Posterior cingulate gyrus (tissue), 11 donors: ENCODE measurements at regions not wholly inside any gene's neighbourhood (a gene's known extent, or its start where the extent isn't known, plus 50 kb on each side); places are given as distances from the start of the nearest gene placed in this dataset.
"Not testable (repeated sequence)": the region's sequence is repeated elsewhere in the genome, so short reads cannot be mapped to it uniquely, and the experiment has no call there.

Source experiments
- DNase-seq, 10 donors: peaks; one replicate each; pipeline versions ENCODE4 v3.0.0 to v3.0.0-alpha.2; 2020 to 2021; ENCODE audit warnings: mixed read lengths in 3 of 10
- intact Hi-C: fragments of 100-400 bp; cut with DNase I; formaldehyde crosslinking; loops from one replicate; pipeline ENCODE4 v1.15.1; 2023

DNA sequence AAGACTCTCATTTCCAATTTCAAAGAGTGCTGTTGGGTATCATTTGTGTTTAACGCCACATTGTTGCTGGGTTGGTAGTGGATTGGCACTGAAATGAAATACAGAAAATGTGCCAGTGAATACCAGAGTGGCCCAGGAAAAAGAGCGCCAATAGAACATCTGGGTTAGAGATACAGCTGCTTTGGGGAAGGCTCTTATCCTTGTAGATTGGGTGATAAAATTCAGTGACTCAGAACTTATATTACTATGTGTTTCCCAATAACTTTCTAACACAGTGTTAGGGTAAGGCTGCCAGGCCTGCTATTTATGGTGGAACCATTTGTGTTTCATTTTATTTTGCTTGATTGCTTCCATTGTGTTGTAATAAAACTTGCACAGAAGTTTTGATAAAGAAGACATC is 168.2 kb upstream of the SSTR1 start:
- DNase-seq = no peak
- intact Hi-C loops = no loop called here

DNA sequence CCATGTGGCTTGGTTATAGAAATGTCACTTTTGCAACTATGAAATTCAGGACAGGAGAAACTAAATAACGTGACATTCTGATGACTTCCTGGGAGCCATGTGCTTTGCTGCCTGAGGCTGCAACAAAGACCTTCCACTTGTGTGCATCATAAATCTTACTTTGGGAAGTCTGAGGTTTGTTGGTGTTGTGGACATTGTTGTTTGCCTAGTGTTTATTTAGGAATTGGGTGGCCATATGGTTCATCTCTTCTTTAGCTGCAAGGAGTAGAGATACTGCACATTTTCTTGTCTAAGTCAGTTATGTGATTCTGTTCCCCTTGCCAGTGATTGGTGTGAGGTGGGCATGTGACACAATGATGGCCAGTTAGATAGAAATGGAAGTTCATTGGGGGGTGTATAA is 167.3 kb upstream of the SSTR1 start:
- DNase-seq = no peak
- intact Hi-C loops = loop anchor here (10.0 kb wide), 1 partner anchor 104 kb away; no protein-coding TSS in a partner anchor

DNA sequence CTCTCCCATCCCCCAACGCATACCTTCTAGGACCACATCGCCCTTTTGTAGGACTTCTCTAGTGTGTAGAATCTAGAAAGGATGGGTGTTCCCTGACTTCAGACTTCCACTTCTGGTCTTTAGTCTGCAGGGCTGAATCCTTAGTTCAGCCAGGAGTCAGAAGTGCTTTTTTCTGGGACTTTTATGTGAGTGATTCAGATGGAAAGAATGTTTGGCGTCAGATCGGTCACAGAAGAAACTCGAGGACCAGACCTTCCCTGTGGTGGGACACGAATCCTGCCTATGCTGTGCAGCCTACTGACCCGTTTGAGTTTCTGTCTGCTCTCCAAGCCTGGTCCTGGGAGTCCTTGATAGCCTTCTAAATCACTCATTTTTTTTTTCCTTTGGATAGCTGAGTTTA is 165.4 kb upstream of the SSTR1 start:
- DNase-seq = no peak
- intact Hi-C loops = loop anchor here (10.0 kb wide), 1 partner anchor 102 kb away; no protein-coding TSS in a partner anchor

DNA sequence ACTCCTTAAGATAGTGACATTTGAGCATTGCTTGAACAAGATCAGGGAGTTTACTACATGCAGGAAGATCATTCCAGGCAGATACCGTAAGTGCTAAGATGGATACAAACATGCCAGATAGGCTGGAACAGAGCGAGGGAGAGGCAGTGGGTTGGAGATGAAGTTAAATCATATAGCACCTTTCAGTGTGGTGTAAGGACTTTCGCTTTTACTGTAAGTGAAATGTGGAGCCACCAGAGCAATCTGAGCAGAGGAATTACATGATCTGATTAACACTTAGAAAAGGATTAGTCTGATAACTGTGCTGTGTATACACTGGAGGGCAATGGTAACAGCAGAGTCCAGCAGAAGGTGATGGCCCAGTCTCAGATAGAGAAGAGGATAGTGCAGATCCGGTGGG is 163.0 kb upstream of the SSTR1 start:
- no peak for DNase-seq
- intact Hi-C loops = loop anchor here (10.0 kb wide), 1 partner anchor 100 kb away; no protein-coding TSS in a partner anchor

DNA sequence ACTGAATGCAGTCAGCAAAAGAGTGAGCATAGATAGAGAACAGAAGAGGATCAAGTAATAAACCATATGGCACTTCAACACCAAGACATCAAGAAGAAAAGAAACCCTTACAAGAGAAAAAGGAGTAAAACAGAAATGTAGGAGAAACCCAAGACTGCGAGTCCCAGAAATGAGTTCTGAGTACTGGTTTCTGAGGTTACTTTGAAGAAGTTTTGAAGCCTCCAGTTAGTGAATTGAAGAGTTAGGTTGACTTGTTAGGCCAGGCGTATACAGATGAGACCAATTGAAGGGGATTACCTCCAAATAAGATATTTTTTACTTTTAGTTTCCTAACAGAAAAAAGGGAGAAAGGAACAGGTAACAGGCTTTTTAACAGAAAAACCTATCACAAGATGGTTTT is 162.2 kb upstream of the SSTR1 start:
- DNase-seq = no peak
- intact Hi-C loops = loop anchor here (10.0 kb wide), 1 partner anchor 99 kb away; no protein-coding TSS in a partner anchor

DNA sequence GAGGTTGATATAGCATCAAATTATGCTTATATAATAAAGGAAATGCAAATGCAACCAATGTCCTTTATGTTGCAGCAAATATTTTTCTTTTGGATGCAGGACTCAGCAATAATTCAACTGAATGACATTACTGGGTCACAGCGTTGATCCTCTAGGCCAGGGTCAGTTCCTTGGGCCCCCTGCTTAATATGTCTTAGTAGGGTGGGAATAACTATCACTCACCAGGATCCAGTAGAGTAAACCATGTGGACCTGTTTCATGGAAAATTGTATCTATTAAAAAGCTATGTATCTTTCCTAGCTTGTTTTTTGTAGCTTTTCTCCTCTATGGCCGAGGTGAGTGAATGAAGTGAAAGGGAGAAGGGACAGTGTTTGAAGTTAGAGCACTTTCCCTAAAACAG is 161.5 kb upstream of the SSTR1 start:
- intact Hi-C loops = loop anchor here (10.0 kb wide), 1 partner anchor 99 kb away; no protein-coding TSS in a partner anchor
- DNase-seq = no peak

DNA sequence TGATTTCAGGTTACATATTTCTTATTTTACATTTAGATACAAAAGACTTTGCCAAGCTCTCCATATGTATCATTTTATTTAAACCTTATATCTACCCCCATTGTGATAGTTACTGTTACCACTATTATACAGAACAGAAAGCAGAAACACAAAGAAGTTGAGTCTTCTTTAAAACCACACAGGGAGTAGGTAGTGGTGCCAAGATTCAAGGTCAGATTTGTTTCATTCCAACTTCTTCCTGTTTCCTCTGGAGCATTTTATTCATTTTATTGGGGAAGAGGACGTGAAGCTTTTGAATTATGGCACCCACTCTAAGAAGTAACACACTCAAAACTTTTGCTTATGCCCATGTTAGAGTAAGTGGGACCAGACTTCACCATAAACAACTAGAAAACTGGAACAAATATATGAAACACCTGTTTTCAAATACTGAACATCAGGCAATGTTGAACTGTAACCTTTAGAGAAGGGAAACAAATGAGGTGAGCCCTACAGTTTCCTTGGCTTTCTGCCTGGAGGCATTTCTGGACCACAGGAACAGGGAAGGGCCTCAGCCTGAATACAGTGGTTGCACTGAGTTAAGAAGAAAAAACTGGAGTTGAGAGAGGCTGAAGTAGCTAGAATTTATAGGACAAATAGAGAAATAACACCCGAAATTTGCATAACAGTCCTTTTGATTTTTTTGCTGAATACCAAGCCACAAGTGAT is 160.4 kb upstream of the SSTR1 start:
- DNase-seq = no peak
- intact Hi-C loops = loop anchor here (10.0 kb wide), 1 partner anchor 97 kb away; no protein-coding TSS in a partner anchor

DNA sequence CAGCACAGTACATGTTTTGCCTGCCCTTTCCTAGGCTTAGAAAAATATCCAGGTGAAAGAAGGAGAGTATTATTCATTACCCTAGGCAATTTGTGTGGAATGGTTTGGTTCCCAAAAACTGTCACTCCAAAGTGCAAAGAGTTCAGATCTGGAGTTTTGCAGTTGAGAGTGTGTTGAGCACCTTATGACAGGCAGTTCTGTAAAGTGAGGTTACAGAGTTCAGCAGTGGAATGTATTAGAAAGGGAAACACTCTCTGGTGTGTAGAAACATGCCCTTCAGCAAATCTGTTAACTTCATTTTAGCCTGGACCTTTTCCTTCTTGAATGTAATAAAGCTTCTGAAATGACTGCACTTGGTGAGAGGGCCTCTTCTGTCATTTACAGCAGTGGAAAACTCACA is 154.0 kb upstream of the SSTR1 start:
- no peak for DNase-seq
- intact Hi-C loops = no loop called here

DNA sequence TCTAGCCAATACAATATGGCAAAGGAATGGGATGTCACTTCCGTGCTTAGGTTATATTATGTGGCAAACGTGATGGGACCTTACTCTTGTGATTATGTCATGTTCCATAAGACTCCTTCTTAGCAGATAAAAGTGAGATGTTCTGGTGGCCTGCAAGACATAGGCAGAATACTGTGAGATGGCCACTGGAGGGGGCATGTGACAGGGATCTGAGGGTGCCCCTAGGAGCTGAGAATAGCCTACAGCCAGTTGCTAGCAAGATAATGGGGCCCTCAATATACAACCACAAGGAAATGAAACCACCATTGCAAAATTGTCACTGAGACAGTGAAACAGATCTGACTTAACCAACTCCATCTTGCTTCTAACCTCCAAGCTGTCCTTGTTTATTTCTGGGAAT is 151.4 kb upstream of the SSTR1 start:
- no peak for DNase-seq
- intact Hi-C loops = no loop called here

DNA sequence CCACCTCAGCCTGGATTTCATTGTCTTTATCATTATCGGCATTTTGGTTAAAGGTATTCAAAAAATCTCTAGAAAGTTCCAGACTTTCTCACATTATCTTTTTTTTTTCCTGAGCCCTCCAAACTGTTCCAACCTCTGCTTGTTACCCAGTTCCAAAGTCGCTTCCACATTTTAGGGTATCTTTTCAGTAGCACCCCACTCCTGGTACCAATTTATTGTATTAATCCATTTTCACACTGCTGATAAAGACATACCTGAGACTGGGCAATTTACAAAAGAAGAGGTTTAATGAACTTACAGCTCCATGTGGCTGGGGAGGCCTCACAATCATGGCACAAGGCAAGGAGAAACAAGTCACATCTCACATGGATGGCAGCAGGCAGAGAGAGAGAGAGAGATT is 145.5 kb upstream of the SSTR1 start:
- DNase-seq, intact Hi-C loops: not testable (repeated sequence)

DNA sequence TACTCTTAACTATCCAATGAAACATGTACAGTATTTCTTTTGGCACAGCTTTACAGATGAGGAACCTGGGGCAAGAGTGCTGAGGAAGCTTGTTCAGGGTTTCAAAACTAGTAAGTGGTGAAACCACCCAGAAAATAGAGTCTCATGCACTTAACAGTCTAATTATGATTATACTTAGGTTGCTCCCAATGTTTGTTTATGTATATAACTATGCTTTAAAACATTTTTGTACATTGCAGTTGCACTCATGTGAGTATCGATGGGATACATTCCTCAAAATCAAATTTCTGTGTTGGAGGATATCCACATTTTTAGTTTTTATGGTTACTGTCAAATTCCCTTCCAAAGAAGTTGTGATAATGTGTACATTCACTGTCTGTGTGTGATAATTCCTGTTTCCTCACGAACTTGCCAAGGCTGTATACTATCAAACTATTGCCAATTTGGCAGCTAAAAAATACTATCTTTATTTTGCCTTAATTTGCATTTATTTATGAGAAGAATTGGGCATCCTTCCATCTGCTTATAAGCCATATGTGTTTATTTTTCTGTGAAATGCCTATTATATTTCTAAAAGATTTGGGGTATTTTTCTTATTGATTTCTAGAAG is 143.9 kb upstream of the SSTR1 start:
- intact Hi-C loops = no loop called here

DNA sequence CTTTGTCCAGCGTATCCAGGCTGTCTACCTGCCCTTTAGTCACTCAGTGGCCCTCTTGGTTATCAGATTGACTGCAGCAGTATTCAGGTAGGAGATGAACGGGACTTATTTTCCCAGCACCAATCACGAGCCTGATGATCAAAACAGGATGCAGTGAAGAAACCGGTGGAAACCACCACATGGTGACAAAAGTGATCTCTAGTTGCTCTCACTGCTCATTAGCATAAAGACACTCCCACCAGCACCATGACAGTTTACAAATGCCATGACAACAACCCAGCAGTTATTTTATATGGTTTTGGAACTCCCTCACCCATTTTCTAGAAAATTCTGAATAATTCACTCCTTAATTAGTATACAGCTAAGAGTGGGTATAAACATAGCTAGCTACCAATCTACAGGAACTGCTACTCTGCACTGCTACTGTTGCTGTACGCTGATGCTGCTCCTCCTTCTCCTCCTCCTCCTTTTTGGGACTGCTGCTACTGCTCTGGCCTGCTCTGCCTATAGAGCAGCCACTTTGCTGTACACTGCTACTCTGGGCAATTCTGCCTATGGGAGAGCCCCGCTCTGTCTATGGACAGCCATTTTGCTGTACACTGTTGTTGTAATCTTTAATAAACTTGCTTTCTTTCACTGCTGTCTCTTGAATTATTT is 142.5 kb upstream of the SSTR1 start:
- no peak for DNase-seq
- intact Hi-C loops = no loop called here

More for the DNA sequence above, 143.9 kb upstream of the SSTR1 start:
- DNase-seq = no peak

DNA sequence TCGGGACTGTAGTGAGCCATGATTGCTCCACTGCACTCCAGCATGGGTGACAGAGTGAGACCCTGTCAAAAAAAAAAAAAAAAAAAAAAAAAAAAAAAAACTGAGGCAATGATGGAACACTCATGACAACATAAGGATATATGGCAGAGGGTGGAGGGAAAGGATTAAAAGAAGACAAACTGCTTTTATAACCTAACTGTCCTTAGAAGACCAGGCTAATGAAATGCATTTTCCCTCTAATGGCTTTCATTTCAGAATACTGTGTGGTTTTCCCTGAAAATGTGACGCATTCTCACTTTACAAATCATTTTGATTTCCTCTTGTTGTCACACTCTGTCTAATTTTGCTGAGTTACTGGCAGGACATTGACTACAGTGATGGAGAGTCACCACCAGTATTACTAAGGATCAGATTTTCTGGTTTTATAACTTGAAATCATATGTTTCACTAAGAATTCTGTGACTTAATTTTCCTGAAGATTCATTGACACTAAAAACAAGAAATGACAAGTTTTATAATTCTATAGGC is 137.6 kb upstream of the SSTR1 start:
- no peak for DNase-seq
- intact Hi-C loops = no loop called here

DNA sequence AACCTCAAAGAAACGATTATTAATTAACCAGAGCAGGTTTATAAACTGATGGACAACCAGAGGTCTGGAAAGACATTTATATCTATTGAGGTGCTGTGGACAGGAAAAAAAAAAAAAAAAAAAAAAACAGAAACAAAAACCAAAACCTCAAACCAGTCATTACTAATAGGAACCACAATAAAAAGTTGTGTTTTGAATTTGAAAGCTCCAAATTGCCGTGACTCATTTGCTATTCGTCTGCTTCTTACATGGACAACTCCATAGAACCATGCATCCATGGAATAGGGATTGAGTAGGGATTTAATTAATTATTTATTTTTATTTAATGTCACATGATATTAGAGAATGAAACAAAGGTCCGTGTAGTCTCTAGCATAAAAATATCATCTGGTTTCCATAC is 134.1 kb upstream of the SSTR1 start:
- no peak for DNase-seq
- intact Hi-C loops = no loop called here

DNA sequence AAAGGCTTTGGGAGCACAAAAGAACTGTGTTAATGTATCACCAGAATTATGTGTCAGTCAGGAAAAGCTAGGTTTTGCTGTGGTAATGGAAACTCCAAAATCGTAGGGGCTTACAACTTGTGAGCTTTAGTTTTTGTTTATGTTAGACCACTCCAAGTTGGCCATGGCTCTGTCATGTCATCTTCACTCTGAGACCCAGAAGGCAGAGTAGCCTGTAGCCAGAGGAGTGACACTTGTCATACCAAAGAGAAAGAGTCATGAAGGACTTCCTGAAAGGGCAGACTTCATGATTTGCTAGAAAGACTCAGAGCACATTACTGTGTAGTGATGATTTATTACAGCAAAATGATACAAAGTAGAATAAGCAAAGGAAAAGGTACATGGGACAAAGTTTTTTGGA is 133.6 kb upstream of the SSTR1 start:
- intact Hi-C loops = no loop called here

DNA sequence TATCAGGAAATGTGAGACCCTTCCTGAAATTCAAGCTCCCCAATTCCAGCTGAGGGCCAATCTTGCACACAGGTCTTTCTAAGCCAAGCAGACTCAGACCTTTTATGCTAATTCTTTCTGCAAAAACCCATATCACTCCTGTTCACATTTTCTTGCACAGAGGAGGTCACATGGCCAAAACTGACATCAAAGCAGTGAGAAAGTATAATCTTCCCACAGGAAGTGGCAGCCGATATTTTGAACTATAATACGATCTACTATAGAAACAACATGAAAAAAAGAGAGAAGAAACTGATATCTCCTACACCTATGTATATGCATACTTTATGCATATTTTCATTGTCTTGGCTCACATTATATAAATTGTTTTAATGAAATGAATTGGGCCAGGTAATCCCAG is 132.9 kb upstream of the SSTR1 start:
- DNase-seq = no peak
- intact Hi-C loops = no loop called here

More for the DNA sequence above, 133.6 kb upstream of the SSTR1 start:
- DNase-seq = no peak

DNA sequence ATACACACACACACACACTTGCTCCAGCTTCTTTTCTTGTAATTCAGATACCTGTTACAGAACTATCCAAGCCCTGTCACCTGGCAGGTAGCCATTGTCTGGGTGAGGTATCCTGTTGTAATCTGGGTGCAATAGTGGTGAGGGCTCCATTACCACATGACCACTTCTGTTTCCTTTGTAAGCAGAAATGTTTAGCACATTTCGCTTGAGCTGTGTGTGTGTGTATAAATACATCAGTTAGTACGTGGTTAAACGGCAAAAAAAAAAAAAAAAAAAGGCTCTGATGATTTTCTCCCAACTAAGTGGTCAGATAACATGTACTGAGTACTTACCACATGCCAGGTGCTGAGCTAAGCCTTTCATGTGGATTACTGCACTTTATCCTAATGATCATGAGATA is 129.3 kb upstream of the SSTR1 start:
- intact Hi-C loops = no loop called here
- no peak for DNase-seq

DNA sequence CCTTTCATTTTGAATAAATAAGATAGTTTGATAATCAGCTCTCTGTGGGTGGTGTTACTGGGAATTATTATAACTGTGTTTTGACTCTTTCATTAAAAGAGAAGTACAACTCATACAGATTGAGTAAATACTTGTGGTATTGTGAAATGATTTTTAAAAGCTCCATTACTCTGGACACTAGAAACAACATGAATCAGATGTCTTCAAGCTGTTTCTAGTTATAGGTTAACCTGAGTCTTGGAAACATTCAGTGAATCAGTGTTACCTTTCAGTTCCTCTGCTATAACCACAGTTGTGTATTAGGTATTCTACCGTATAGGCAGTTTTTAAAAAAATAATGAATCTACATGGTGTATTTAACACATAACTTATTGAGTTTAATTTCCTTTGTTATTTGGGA is 128.4 kb upstream of the SSTR1 start:
- no peak for DNase-seq
- intact Hi-C loops = no loop called here

DNA sequence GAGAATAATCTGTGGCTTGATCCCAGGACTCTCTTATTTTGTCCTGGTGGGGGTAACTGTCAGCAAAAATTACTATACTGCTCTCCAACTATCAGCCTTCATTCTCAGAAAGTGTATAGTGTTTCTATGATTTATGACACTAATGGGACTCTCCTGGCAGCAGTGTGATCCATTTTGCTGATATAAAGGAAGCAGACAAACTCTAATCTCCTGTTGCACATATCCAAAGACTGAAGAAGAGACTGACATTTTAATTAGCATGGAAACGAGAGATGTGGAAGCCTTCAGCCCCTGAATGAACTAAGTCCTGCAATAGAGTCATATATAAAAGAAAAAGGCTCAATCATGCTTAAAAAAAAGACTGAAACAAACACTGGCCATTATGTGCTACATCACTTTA is 127.8 kb upstream of the SSTR1 start:
- intact Hi-C loops = no loop called here
- no peak for DNase-seq

DNA sequence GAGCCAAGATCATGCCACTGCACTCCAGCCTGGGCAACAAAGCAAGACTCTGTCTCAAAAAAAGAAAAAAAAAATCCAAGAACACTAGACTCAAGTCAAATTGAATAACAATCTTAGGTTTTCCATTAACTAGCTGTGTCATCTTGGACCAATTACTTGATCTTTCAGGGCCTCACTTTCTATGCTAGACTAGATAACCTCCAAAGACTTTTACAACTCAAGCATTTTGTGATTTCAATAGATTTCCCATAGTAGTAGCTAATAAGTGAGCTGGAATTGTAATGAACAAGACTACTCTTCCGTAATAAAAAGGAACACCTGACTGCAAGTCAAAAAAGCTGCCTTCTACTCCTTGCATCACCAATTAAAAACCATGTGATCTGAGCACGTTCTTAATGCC is 127.0 kb upstream of the SSTR1 start:
- intact Hi-C loops = no loop called here
- DNase-seq = no peak

DNA sequence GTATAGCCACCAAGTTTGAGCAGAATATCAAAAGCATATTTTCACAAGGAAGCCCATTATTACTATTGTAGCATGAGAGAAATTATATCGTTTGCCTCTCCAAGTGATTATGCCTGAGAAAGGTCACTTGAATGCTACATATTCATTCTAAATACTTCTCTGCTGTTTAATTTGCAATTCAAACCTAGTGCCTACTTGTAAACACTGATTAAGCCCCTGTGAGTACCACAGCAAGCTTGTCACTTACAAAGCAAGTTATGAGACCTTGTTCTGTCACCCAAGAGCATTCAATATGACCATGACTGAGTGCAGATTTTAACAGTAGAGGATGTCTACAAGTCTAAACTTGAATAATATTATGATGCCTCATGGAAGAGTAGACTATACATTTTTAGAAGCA is 124.7 kb upstream of the SSTR1 start:
- no peak for DNase-seq
- intact Hi-C loops = no loop called here
